B cell (primary cell): ENCODE measurements at regions not wholly inside any gene's neighbourhood (a gene's known extent, or its start where the extent isn't known, plus 50 kb on each side); places are given as distances from the start of the nearest gene placed in this dataset.

Experiments
- ATAC-seq: fragments of 200-7000 bp; cut with Tn5 transposase; one replicate; pipeline ENCODE4 v1.10.0; 2021; ENCODE audit warnings: low read depth, mild to moderate bottlenecking, moderate number of reproducible peaks, moderate library complexity
- CTCF ChIA-PET: fragments of 350-600 bp; sonication (Branson Sonifier 250); formaldehyde crosslinking; loops from one replicate; lab custom pipeline; 2021; ENCODE audit warnings: antibody characterized with exemption, inconsistent platforms; lab: Charles Lee
- POLR2A ChIA-PET: fragments of 350-600 bp; sonication (Branson Sonifier 250); formaldehyde crosslinking; loops from one replicate; lab custom pipeline; 2021; ENCODE audit warnings: antibody characterized with exemption; lab: Charles Lee
- DNase-seq: peaks from one replicate; pipeline ENCODE4 v3.0.0; 2013
- H2AFZ ChIP-seq: 2 replicates; pipeline ENCODE4 v1.6.1; 2012; ENCODE audit warnings: mild to moderate bottlenecking, low read depth, low read length; ENCODE audit not compliant: insufficient read depth, poor library complexity, severe bottlenecking
- H3K27ac ChIP-seq, 2 donors: 1 replicate in 1 of 2; 2 replicates in 1 of 2; pipeline ENCODE4 v1.5.1; 2012 to 2013; ENCODE audit warnings: low read length in 2 of 2, mild to moderate bottlenecking in 2 of 2, moderate library complexity in 1 of 2
- H3K27me3 ChIP-seq, 4 experiments: fragments of 200-600 bp in 1 of 4; sonication (generic) in 1 of 4; replicated peaks in 1 of 4; 1 replicate in 2 of 4; 2 replicates in 2 of 4; pipeline versions ENCODE4 v1.6.1 to v1.7.0; 2013 to 2016; ENCODE audit warnings: low read length in 3 of 4, mild to moderate bottlenecking in 2 of 4, mixed read lengths in 1 of 4, moderate library complexity in 1 of 4; ENCODE audit not compliant: insufficient read depth in 4 of 4, control insufficient read depth in 3 of 4; ENCODE audit errors: control extremely low read depth in 1 of 4
- H3K36me3 ChIP-seq, 2 experiments: replicated peaks in 1 of 2; 1 replicate in 1 of 2; 2 replicates in 1 of 2; pipeline versions ENCODE4 v1.6.1 to v1.7.1; 2013; ENCODE audit warnings: low read length in 1 of 2; ENCODE audit not compliant: insufficient read depth in 2 of 2, control insufficient read depth in 1 of 2; ENCODE audit errors: control extremely low read depth in 1 of 2, extremely low read depth in 1 of 2
- H3K4me1 ChIP-seq, 2 donors: fragments of 200-600 bp in 1 of 2; sonication (generic) in 1 of 2; 1 replicate in 1 of 2; 2 replicates in 1 of 2; pipeline versions ENCODE4 v1.5.1 to v1.6.1; 2013 to 2017; ENCODE audit warnings: low read length in 2 of 2; ENCODE audit not compliant: control insufficient read depth in 2 of 2, insufficient read depth in 2 of 2
- H3K4me2 ChIP-seq: replicated peaks from 2 replicates; pipeline ENCODE3; 2012; ENCODE audit warnings: mild to moderate bottlenecking, low read depth, low read length; ENCODE audit not compliant: poor library complexity, severe bottlenecking
- H3K4me3 ChIP-seq, 5 experiments: fragments of 200-600 bp in 1 of 5; sonication (generic) in 1 of 5; 1 replicate in 3 of 5; 2 replicates in 2 of 5; pipeline versions ENCODE4 v1.5.1 to v1.7.0; 2011 to 2016; ENCODE audit warnings: low read length in 4 of 5, mild to moderate bottlenecking in 4 of 5, low read depth in 2 of 5, control low read depth in 1 of 5, moderate library complexity in 1 of 5; ENCODE audit not compliant: insufficient read depth in 1 of 5; ENCODE audit errors: control extremely low read depth in 1 of 5, extremely low read depth in 1 of 5
- H3K79me2 ChIP-seq: fragments of 200-600 bp; sonication (generic); one replicate; pipeline ENCODE4 v1.6.0; 2016; ENCODE audit warnings: low read length; ENCODE audit not compliant: control insufficient read depth, insufficient read depth
- H3K9ac ChIP-seq: fragments of 200-600 bp; sonication (generic); 2 replicates; pipeline ENCODE4 v1.6.1; 2017; ENCODE audit warnings: mild to moderate bottlenecking, low read length, moderate library complexity
- H3K9me3 ChIP-seq, 3 donors: one replicate each; pipeline versions ENCODE4 v1.6.1 to v1.7.1; 2013; ENCODE audit warnings: low read length in 2 of 3; ENCODE audit not compliant: control insufficient read depth in 2 of 3, insufficient read depth in 1 of 3; ENCODE audit errors: control extremely low read depth in 1 of 3
- H4K20me1 ChIP-seq: 2 replicates; pipeline ENCODE4 v1.6.0; 2012; ENCODE audit warnings: mild to moderate bottlenecking, low read length; ENCODE audit not compliant: insufficient read depth, control insufficient read depth, poor library complexity, severe bottlenecking
- H3K27ac Mint-ChIP-seq: one replicate; pipeline ENCODE4 v1.8.0; 2021; ENCODE audit warnings: mixed read lengths
- H3K27me3 Mint-ChIP-seq: one replicate; pipeline ENCODE4 v1.8.0; 2021; ENCODE audit warnings: mixed read lengths
- H3K4me1 Mint-ChIP-seq: one replicate; pipeline ENCODE4 v1.8.0; 2021; ENCODE audit warnings: mixed read lengths
- H3K4me3 Mint-ChIP-seq: one replicate; pipeline ENCODE4 v1.8.0; 2021; ENCODE audit warnings: mixed read lengths
- H3K9me3 Mint-ChIP-seq: one replicate; pipeline ENCODE4 v1.8.0; 2022; ENCODE audit warnings: mixed read lengths; ENCODE audit not compliant: insufficient read depth
- EZH2 ChIP-seq: IDR thresholded peaks from 2 replicates; pipeline ENCODE4 v1.6.1; 2012; ENCODE audit warnings: borderline replicate concordance, low read depth, mild to moderate bottlenecking, moderate library complexity, low read length; ENCODE audit not compliant: insufficient read depth, poor library complexity, severe bottlenecking
- WGBS: methylation state at CpG from one replicate; pipeline ENCODE4 v1.1.5; 2013; ENCODE audit warnings: missing lambda C conversion rate; ENCODE audit not compliant: insufficient coverage; 5-methylcytosine and 5-hydroxymethylcytosine counted together
- intact Hi-C: fragments of 100-400 bp; cut with micrococcal nuclease; formaldehyde crosslinking; loops from one replicate; pipeline ENCODE4 v1.10.0; 2022
- TF ChIP-seq, protein P1 (sequence below): fragments of 200-600 bp; IDR thresholded peaks from one replicate; pipeline ENCODE4 v1.8.0; 2022; ENCODE audit warnings: antibody characterized with exemption, mild to moderate bottlenecking

DNA sequence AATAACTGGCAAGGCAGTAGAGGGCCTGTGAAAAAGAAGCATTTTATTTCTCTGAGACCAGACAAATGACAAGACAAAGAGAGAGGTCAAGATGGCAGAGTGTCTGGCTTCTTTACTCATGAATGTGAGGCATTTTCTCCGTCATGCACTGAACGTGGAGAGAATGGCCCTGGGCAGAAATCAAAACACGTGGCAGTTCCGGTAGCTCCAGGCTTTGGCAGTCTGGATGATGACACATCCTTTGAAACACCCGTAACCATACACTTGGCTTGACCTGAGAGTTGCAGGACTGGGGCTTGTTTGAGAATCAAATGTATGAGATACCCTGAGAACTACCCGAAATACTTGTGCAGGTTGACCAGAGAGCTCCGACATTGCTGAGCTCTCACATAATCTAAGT is 537.6 kb downstream of the ACTR3B start:
- H3K4me1 Mint-ChIP-seq, result no peaks in the 10 kb centered on the region
- no peak overlapping the region for H3K27ac Mint-ChIP-seq
- TF ChIP-seq EZH2, result no peak
- TF ChIP-seq, protein P1, sequence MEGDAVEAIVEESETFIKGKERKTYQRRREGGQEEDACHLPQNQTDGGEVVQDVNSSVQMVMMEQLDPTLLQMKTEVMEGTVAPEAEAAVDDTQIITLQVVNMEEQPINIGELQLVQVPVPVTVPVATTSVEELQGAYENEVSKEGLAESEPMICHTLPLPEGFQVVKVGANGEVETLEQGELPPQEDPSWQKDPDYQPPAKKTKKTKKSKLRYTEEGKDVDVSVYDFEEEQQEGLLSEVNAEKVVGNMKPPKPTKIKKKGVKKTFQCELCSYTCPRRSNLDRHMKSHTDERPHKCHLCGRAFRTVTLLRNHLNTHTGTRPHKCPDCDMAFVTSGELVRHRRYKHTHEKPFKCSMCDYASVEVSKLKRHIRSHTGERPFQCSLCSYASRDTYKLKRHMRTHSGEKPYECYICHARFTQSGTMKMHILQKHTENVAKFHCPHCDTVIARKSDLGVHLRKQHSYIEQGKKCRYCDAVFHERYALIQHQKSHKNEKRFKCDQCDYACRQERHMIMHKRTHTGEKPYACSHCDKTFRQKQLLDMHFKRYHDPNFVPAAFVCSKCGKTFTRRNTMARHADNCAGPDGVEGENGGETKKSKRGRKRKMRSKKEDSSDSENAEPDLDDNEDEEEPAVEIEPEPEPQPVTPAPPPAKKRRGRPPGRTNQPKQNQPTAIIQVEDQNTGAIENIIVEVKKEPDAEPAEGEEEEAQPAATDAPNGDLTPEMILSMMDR, result no peak
- H3K4me1 ChIP-seq, result no peaks in the 10 kb centered on the region
- no peak overlapping the region for H3K9ac ChIP-seq
- H3K36me3 ChIP-seq, result no peaks in the 10 kb centered on the region
- intact Hi-C loops, result no loop called here
- H4K20me1 ChIP-seq, result no peaks in the 10 kb centered on the region
- H3K4me3 Mint-ChIP-seq, result no peak overlapping the region
- H3K27me3 ChIP-seq, result no peaks in the 10 kb centered on the region
- 98% methylated on average over 7 of the region's 7 CpGs for WGBS
- no peak overlapping the region for H3K4me2 ChIP-seq
- H2AFZ ChIP-seq, result no peak overlapping the region
- no peak overlapping the region for H3K4me3 ChIP-seq
- DNase-seq (no peak), ATAC-seq (no peak)
- H3K9me3 Mint-ChIP-seq, result no peaks in the 10 kb centered on the region
- CTCF ChIA-PET, result no interaction called here
- POLR2A ChIA-PET, result no interaction called here
- peaks cover 0 to 9% (median 0%) of the 10 kb centered on the region in 3 donors for H3K9me3 ChIP-seq
- H3K27me3 Mint-ChIP-seq, result no peaks in the 10 kb centered on the region
- H3K27ac ChIP-seq, result no peak overlapping the region
- H3K79me2 ChIP-seq, result no peaks in the 10 kb centered on the region

DNA sequence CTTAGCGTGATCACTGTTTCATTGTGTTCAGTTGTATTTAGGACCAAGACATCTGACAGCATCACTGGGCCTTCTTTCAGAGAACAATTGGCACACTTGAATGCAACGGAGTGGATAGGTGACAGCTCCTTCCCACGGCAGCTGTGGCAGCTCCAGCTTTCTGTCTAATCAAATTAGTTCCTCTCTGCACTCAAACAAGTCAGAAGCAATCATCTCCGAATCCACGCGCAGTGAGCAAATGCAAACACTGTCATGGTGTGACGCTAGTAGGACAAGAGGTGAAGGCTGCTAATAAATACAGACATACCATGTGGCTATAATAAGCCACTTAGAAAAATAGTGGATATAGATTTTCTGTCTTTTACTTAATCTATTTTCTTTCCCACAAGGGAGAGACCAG is 542.4 kb downstream of the ACTR3B start:
- Mint-ChIP-seq H3K4me1 (no peaks in the 10 kb centered on the region), H3K27ac (no peak overlapping the region), H3K4me3 (no peak overlapping the region), H3K9me3 (peaks cover 3% of the 10 kb centered on the region), H3K27me3 (no peaks in the 10 kb centered on the region)
- Histone ChIP-seq H3K79me2 (no peaks in the 10 kb centered on the region), H2AFZ (no peak overlapping the region), H3K4me3 (no peak overlapping the region), H4K20me1 (no peaks in the 10 kb centered on the region), H3K4me1 (no peaks in the 10 kb centered on the region), H3K27ac (no peak overlapping the region), H3K36me3 (no peaks in the 10 kb centered on the region), H3K27me3 (no peaks in the 10 kb centered on the region), H3K4me2 (no peak overlapping the region), H3K9me3 (peaks cover 0 to 9% (median 0%) of the 10 kb centered on the region in 3 donors), H3K9ac (no peak overlapping the region)
- no peak for DNase-seq
- WGBS, result 77% methylated on average over 3 of the region's 7 CpGs
- no peak for ATAC-seq
- intact Hi-C loops, result loop anchor here (10.0 kb wide), 1 partner anchor 63 kb away; no protein-coding TSS in a partner anchor
- TF ChIP-seq EZH2, result no peak
- TF ChIP-seq, protein P1, result no peak
- ChIA-PET POLR2A (no interaction called here), CTCF (no interaction called here)
